HG02970 (cell line): ENCODE measurements at regions not wholly inside any gene's neighbourhood (a gene's known extent, or its start where the extent isn't known, plus 50 kb on each side); places are given as distances from the start of the nearest gene placed in this dataset.

Experiments
- ATAC-seq: cut with Tn5 transposase; IDR thresholded peaks from one replicate; pipeline ENCODE4 v1.9.1; 2021; ENCODE audit warnings: mild to moderate bottlenecking, moderate library complexity, moderate number of reproducible peaks; ENCODE audit not compliant: unreplicated experiment, low FRiP score

GRCh38 chr20:51195990-51196389 is 173.1 kb upstream of the KCNG1 start:
- no peak for ATAC-seq

- ATAC-seq = no peak
These were observed 172.6 kb upstream of the KCNG1 start for GRCh38 chr20:51195419-51195901.

GRCh38 chr20:51193066-51193772 is 170.3 kb upstream of the KCNG1 start:
- ATAC-seq = no peak

GRCh38 chr20:51190783-51191180 is 167.9 kb upstream of the KCNG1 start:
- no peak for ATAC-seq

- no peak for ATAC-seq
These were observed 167.2 kb upstream of the KCNG1 start for GRCh38 chr20:51189814-51190782.

- no peak for ATAC-seq
These were observed 166.0 kb upstream of the KCNG1 start for GRCh38 chr20:51188941-51189340.

- ATAC-seq = no peak
These were observed 164.4 kb upstream of the KCNG1 start for GRCh38 chr20:51187261-51187660.

- ATAC-seq = no peak
These were observed 163.0 kb upstream of the KCNG1 start for GRCh38 chr20:51185861-51186260.

- no peak for ATAC-seq
These were observed 162.4 kb upstream of the KCNG1 start for GRCh38 chr20:51185277-51185676.

GRCh38 chr20:51184289-51184688 is 161.4 kb upstream of the KCNG1 start:
- no peak for ATAC-seq

GRCh38 chr20:51183451-51183850 is 160.5 kb upstream of the KCNG1 start:
- ATAC-seq = no peak

- ATAC-seq = no peak
These were observed 159.7 kb upstream of the KCNG1 start for GRCh38 chr20:51182571-51182970.

- ATAC-seq = no peak
These were observed 155.2 kb upstream of the KCNG1 start for GRCh38 chr20:51178153-51178552.

GRCh38 chr20:51176876-51177275 is 154.0 kb upstream of the KCNG1 start:
- no peak for ATAC-seq

GRCh38 chr20:51176446-51176845 is 153.5 kb upstream of the KCNG1 start:
- ATAC-seq = no peak

- ATAC-seq = no peak
These were observed 152.8 kb upstream of the KCNG1 start for GRCh38 chr20:51175724-51176123.

GRCh38 chr20:51175156-51175555 is 152.2 kb upstream of the KCNG1 start:
- no peak for ATAC-seq

GRCh38 chr20:51174536-51174935 is 151.6 kb upstream of the KCNG1 start:
- no peak for ATAC-seq

- no peak for ATAC-seq
These were observed 149.9 kb upstream of the KCNG1 start for GRCh38 chr20:51172558-51173428.

- ATAC-seq = no peak
These were observed 148.2 kb upstream of the KCNG1 start for GRCh38 chr20:51171141-51171540.
